ENCODE measurements at regions not wholly inside any gene's neighbourhood (a gene's known extent, or its start where the extent isn't known, plus 50 kb on each side); places are given as distances from the start of the nearest gene placed in this dataset.
A peak's percentile ranks its signal among the peaks of the same experiment; 100 is the strongest.

GRCh38 chr10:131651674-131652437, 249.0 kb upstream of the PPP2R2D start:
- CTCF ChIA-PET: no interaction called here
- Histone ChIP-seq H3K27me3 (replicated peaks; ENCODE audit: insufficient read depth, low read depth, low read length, poor library complexity) (peaks cover 32% of the 10 kb centered on the region), H3K36me3 (ENCODE audit: insufficient read depth, low read length, poor library complexity, severe bottlenecking) (no peaks in the 10 kb centered on the region), H3K27ac (ENCODE audit: low read depth, low read length, poor library complexity, severe bottlenecking) (no peak overlapping the region), H3K9me3 (ENCODE audit: low read depth, low read length, poor library complexity, severe bottlenecking) (no peaks in the 10 kb centered on the region), H3K4me3 (ENCODE audit: low read depth, low read length, poor library complexity, severe bottlenecking) (no peak overlapping the region), H3K4me1 (ENCODE audit: insufficient read depth, low read length, poor library complexity, severe bottlenecking) (no peaks in the 10 kb centered on the region)
- BruUV-seq (replicated peaks): no TSS peak
- TF ChIP-seq, protein P1, sequence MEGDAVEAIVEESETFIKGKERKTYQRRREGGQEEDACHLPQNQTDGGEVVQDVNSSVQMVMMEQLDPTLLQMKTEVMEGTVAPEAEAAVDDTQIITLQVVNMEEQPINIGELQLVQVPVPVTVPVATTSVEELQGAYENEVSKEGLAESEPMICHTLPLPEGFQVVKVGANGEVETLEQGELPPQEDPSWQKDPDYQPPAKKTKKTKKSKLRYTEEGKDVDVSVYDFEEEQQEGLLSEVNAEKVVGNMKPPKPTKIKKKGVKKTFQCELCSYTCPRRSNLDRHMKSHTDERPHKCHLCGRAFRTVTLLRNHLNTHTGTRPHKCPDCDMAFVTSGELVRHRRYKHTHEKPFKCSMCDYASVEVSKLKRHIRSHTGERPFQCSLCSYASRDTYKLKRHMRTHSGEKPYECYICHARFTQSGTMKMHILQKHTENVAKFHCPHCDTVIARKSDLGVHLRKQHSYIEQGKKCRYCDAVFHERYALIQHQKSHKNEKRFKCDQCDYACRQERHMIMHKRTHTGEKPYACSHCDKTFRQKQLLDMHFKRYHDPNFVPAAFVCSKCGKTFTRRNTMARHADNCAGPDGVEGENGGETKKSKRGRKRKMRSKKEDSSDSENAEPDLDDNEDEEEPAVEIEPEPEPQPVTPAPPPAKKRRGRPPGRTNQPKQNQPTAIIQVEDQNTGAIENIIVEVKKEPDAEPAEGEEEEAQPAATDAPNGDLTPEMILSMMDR (conservative IDR thresholded peaks at IDR 0.05; ENCODE audit: low read depth, low read length): no peak
- TF ChIP-seq EZH2 (IDR thresholded peaks at IDR 0.05; ENCODE audit: borderline replicate concordance, low read depth, low read length, poor library complexity, severe bottlenecking): no peak
- peak; percentile 29 for DNase-seq (ENCODE audit: low spot score)
- intact Hi-C loops (cut with micrococcal nuclease; ENCODE audit: unreplicated experiment): no loop called here
- POLR2A ChIA-PET (ENCODE audit: low non-redundant PET): no interaction called here

GRCh38 chr10:131652438-131653139, 248.2 kb upstream of the PPP2R2D start:
- POLR2A ChIA-PET (ENCODE audit: low non-redundant PET): no interaction called here
- Histone ChIP-seq H3K27ac (ENCODE audit: low read depth, low read length, poor library complexity, severe bottlenecking) (no peak overlapping the region), H3K27me3 (replicated peaks; ENCODE audit: insufficient read depth, low read depth, low read length, poor library complexity) (peaks cover 32% of the 10 kb centered on the region), H3K36me3 (ENCODE audit: insufficient read depth, low read length, poor library complexity, severe bottlenecking) (no peaks in the 10 kb centered on the region), H3K4me3 (ENCODE audit: low read depth, low read length, poor library complexity, severe bottlenecking) (no peak overlapping the region), H3K9me3 (ENCODE audit: low read depth, low read length, poor library complexity, severe bottlenecking) (no peaks in the 10 kb centered on the region), H3K4me1 (ENCODE audit: insufficient read depth, low read length, poor library complexity, severe bottlenecking) (no peaks in the 10 kb centered on the region)
- no TSS peak for BruUV-seq (replicated peaks)
- TF ChIP-seq, protein P1 (conservative IDR thresholded peaks at IDR 0.05; ENCODE audit: low read depth, low read length): no peak
- CTCF ChIA-PET: no interaction called here
- no peak for DNase-seq (ENCODE audit: low spot score)
- intact Hi-C loops (cut with micrococcal nuclease; ENCODE audit: unreplicated experiment): no loop called here

GRCh38 chr10:131653140-131653539, 247.7 kb upstream of the PPP2R2D start:
- no TSS peak for BruUV-seq (replicated peaks)
- Histone ChIP-seq H3K9me3 (ENCODE audit: low read depth, low read length, poor library complexity, severe bottlenecking) (no peaks in the 10 kb centered on the region), H3K4me3 (ENCODE audit: low read depth, low read length, poor library complexity, severe bottlenecking) (no peak overlapping the region), H3K27me3 (replicated peaks; ENCODE audit: insufficient read depth, low read depth, low read length, poor library complexity) (peaks cover 32% of the 10 kb centered on the region), H3K36me3 (ENCODE audit: insufficient read depth, low read length, poor library complexity, severe bottlenecking) (no peaks in the 10 kb centered on the region), H3K27ac (ENCODE audit: low read depth, low read length, poor library complexity, severe bottlenecking) (no peak overlapping the region), H3K4me1 (ENCODE audit: insufficient read depth, low read length, poor library complexity, severe bottlenecking) (no peaks in the 10 kb centered on the region)
- CTCF ChIA-PET: no interaction called here
- DNase-seq (ENCODE audit: low spot score): no peak
- TF ChIP-seq, protein P1 (conservative IDR thresholded peaks at IDR 0.05; ENCODE audit: low read depth, low read length): no peak
- no peak for TF ChIP-seq EZH2 (IDR thresholded peaks at IDR 0.05; ENCODE audit: borderline replicate concordance, low read depth, low read length, poor library complexity, severe bottlenecking)
- intact Hi-C loops (cut with micrococcal nuclease; ENCODE audit: unreplicated experiment): no loop called here
- POLR2A ChIA-PET (ENCODE audit: low non-redundant PET): no interaction called here
